ENCODE measurements at regions not wholly inside any gene's neighbourhood (a gene's known extent, or its start where the extent isn't known, plus 50 kb on each side); places are given as distances from the start of the nearest gene placed in this dataset.

DNA sequence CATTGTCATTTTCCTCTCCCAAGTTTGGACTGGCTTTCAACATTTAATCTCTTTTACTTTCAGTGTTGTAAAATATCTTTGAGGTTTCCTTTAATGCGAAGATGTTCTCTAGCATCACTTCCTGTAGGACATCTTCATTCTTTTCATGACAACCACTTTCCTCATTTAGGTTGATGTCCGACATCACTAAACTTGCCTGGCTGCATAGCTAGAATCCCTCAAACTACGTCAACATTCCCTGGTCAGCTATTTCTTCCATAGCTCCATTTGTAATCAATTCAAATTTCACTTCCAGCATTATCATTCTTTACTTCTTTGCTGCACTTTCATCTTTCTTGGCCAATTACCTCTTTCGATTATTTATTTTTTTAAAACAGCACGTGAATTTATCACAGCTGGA lies 198.6 kb upstream of the EMCN start:
- no peak for DNase-seq
- peaks cover 2% of the 10 kb centered on the region for H3K9me3 Mint-ChIP-seq
- no peaks in the 10 kb centered on the region for H3K36me3 Mint-ChIP-seq
- peaks cover 14% of the 10 kb centered on the region for H3K27me3 Mint-ChIP-seq
- H3K4me3 Mint-ChIP-seq = no peak overlapping the region
- H3K4me1 Mint-ChIP-seq = no peaks in the 10 kb centered on the region
- no peak overlapping the region for H3K27ac Mint-ChIP-seq

DNA sequence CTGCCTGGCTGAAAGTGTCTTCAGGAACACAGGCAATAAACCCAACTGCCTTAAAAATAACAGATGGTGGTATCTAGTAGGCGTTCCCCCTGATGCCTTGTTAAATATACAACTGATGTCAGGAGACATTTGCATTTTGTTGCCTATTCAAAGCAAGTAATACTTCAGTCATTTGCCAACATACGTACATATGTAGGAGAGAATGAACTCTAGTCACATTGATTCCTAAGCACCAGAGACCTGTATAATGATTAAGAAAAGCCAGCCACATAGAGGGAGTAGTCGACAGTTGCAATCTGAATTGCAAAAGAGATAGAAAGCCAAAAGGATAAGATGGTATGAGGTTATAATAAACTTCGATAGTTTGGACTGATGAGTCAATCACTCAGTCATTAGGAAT lies 191.0 kb upstream of the EMCN start:
- Mint-ChIP-seq H3K4me3 (no peak overlapping the region), H3K4me1 (no peaks in the 10 kb centered on the region), H3K27me3 (peaks cover 4% of the 10 kb centered on the region), H3K9me3 (no peaks in the 10 kb centered on the region), H3K27ac (no peak overlapping the region), H3K36me3 (no peaks in the 10 kb centered on the region)
- no peak for DNase-seq

DNA sequence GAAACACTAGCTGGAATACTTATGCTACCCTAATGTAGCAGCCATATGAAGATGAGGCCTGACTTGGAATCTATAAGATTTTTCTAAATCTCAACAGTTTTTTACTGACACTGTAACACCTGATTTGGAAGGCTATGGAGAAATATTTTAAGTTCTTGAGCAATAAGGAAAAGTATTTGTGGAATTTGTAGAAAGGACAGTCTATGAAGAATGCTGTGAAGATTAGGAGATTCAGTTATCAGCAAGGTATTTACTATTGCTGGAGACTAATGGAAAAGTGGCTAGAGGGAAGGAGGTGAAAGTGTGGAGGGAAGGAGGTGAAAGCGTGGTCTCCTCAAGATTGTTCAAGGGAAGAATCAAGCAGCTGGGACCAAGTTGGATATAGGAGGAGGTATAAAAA lies 190.0 kb upstream of the EMCN start:
- H3K4me1 Mint-ChIP-seq = no peaks in the 10 kb centered on the region
- DNase-seq = no peak
- no peak overlapping the region for H3K27ac Mint-ChIP-seq
- H3K4me3 Mint-ChIP-seq = no peak overlapping the region
- peaks cover 4% of the 10 kb centered on the region for H3K27me3 Mint-ChIP-seq
- H3K9me3 Mint-ChIP-seq = no peaks in the 10 kb centered on the region
- H3K36me3 Mint-ChIP-seq = no peaks in the 10 kb centered on the region

DNA sequence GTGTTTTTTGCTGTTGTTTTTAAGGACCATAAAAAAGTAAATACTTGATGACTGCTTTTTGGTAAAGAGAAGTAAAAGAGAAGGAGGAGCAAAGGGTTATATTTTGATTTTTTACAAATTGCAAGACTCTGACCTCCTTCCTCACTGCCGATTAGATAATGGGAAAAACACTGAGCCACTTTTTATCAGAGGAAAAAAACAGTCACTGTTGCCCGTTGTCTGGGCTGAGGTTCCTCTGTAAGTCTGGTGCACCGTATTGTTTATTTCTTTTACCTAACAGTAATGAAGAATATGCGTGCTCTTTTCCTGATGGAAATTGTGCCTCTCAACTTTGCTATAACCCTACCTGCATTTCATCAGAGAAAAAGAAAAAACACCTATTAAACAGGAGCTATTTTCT lies 178.7 kb upstream of the EMCN start:
- DNase-seq = no peak
- Mint-ChIP-seq H3K36me3 (no peaks in the 10 kb centered on the region), H3K27ac (no peak overlapping the region), H3K27me3 (peaks cover 5% of the 10 kb centered on the region), H3K4me1 (no peaks in the 10 kb centered on the region), H3K4me3 (no peak overlapping the region), H3K9me3 (no peaks in the 10 kb centered on the region)

DNA sequence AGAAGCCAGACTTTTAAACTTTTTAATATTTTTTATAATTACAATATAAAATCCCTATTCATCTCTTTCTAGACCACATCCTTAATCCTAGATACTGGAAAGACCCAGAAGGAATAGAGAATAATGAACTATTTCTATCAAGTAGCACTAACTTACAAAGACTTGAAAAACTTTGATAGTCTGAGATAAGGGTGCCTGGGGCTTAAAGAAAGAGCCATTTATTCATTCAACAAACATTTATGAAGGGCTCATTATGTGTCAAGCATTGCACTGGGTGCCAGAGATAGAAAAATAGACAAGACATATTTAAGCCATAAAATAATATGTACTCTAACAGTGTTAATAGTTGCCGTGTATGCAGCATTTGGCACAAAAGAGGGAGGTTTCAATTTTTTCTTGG lies 178.0 kb upstream of the EMCN start:
- Mint-ChIP-seq H3K27me3 (peaks cover 5% of the 10 kb centered on the region), H3K4me1 (no peaks in the 10 kb centered on the region), H3K36me3 (no peaks in the 10 kb centered on the region), H3K27ac (no peak overlapping the region), H3K4me3 (no peak overlapping the region), H3K9me3 (no peaks in the 10 kb centered on the region)
- no peak for DNase-seq

DNA sequence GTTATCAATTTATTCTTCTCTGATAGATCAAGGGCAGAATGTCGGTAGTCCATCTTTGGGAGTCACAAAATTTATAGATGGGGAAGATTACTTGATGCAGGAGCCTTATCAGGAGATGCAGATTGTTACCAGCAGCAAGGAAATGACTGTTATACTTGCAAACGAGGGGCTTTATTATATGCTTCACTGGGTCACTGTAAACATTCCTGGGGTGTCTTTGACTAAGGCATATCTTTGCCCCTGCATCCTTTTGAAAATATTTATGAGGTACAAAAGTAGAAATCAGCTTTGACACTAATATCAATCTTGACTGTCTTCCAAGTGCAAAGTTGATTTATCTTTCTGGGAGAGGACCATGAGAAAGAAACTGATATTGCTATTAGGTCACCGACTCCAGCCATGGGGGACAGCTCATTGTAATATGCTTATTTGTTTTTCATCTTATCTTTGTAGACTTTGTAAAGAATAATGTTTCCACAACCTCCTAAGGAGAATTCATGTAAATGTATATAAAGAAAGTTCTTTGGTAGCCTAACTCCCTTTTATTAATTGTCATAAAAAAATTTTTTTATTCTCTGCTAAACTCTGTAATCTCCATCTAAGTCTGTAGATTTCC lies 177.3 kb upstream of the EMCN start:
- no peaks in the 10 kb centered on the region for H3K9me3 Mint-ChIP-seq
- H3K27ac Mint-ChIP-seq = no peak overlapping the region
- no peaks in the 10 kb centered on the region for H3K36me3 Mint-ChIP-seq
- H3K27me3 Mint-ChIP-seq = peaks cover 5% of the 10 kb centered on the region
- no peak for DNase-seq
- H3K4me1 Mint-ChIP-seq = no peaks in the 10 kb centered on the region
- H3K4me3 Mint-ChIP-seq = no peak overlapping the region

DNA sequence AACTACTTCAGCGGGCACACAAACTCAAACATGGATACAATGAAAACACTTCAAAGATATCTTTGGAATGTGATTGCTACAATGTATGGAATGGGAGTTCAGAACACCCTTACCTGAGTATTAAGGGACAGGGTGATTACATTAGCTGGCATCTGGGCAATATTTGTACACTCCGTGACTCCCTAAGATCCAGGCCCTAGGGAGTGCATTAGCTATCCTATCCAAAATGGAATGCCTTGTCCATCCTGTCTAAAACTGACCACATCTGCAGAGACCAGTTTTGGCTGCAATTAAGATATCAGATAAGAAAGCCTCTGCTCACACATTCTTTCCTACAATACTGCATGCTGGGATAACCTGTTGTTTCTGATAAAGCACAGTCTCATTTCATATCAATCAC lies 176.6 kb upstream of the EMCN start:
- no peak for DNase-seq
- H3K9me3 Mint-ChIP-seq = no peaks in the 10 kb centered on the region
- peaks cover 5% of the 10 kb centered on the region for H3K27me3 Mint-ChIP-seq
- H3K4me1 Mint-ChIP-seq = no peaks in the 10 kb centered on the region
- no peak overlapping the region for H3K27ac Mint-ChIP-seq
- no peaks in the 10 kb centered on the region for H3K36me3 Mint-ChIP-seq
- no peak overlapping the region for H3K4me3 Mint-ChIP-seq

DNA sequence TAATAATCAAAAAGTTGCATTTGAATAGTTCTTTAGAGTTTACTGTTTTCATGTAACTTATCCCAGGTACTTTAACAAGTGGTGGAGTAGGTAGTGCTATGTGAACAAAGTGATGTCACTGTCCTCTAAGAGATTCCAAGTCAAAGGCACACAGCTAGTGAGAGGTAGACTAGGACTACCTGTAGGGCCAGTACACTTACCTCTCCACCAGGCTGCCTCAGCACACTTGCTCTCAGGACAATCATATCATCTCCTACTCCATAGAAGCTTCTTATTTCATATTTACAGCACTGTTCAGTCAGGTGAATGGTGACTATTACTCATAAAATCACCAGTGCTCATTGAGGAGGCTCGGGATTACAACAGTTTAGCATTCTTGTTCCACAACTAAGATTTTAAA lies 173.0 kb upstream of the EMCN start:
- Mint-ChIP-seq H3K27me3 (peaks cover 9% of the 10 kb centered on the region), H3K4me1 (no peaks in the 10 kb centered on the region), H3K36me3 (no peaks in the 10 kb centered on the region), H3K4me3 (no peak overlapping the region), H3K9me3 (no peaks in the 10 kb centered on the region), H3K27ac (no peak overlapping the region)
- DNase-seq = no peak

DNA sequence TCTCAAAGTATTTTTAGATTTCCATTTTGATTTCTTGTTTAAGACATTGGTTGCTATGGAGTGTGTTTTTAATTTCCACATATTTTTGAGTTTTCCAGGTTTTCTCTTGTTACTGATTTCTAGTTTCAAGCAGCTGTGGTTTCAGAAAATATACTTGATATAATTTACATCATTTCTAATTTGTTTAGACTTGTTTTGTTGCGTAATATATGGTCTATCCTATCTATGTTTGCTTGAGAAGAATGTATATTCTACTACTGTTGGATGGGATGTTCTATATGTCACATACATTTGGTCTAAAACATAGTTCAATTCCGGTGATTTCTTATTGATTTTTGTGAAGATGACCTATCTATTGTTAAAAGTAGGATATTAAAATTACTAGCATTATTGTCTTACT lies 170.5 kb upstream of the EMCN start:
- Mint-ChIP-seq H3K27me3 (peaks cover 9% of the 10 kb centered on the region), H3K27ac (no peak overlapping the region), H3K4me1 (no peaks in the 10 kb centered on the region), H3K36me3 (no peaks in the 10 kb centered on the region), H3K9me3 (no peaks in the 10 kb centered on the region), H3K4me3 (no peak overlapping the region)
- DNase-seq = no peak

DNA sequence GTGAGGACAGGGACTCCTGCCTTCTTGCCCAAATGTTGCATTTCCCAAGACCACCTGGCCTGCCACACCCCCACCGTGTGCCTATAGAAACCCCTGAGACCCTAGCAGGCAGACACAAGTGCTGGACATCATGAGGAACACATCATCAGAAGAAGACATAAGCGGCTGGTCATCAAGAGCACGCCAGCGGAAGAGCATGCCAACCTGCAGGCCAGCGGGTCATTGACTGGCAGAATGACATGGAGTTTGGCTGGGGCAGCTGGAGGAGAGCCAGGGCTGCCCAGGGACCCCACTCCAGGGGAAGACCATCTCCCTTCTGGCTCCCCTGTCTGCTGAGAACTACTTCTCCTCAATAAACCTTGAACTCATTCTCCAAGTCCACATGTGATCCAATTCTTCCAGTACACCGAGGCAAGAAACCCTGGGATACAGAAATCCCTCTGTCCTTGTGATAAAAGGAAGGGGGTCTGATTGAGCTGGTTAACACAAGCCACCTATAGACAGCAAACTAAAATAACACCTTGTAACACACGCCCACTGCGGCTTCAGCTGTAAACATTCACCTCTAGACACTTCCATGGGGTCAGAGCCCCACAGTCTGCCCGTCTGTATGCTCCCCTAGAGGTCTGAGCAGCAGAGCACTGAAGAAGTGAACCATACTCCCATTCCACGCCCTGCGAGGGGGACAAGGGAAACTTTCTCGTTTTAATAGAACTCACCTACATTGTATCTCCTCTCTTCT lies 164.8 kb upstream of the EMCN start:
- Mint-ChIP-seq H3K9me3 (peaks cover 2% of the 10 kb centered on the region), H3K27ac (no peak overlapping the region)

DNA sequence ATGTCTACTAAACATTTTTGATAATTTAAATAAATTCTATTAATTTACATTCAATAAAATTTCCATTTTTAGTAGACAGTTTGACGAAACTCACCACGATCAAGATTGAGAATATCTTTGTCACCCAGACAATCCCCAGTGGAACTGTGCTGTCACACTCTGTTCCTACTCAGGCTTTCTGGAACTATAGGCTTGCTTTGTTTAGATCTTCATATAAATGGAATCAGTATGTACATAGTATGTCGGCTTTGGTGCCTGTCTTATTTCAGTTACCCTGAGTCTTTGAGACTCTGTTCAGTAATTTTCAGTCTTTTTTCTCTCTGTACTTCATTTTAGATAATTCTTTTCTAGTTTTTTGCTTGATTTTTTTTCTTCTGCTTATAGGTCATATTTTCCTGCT lies 163.5 kb upstream of the EMCN start:
- H3K27ac Mint-ChIP-seq = no peak overlapping the region
- peaks cover 2% of the 10 kb centered on the region for H3K9me3 Mint-ChIP-seq
- H3K4me3 Mint-ChIP-seq = no peak overlapping the region
- DNase-seq = no peak
- no peaks in the 10 kb centered on the region for H3K4me1 Mint-ChIP-seq
- no peaks in the 10 kb centered on the region for H3K36me3 Mint-ChIP-seq
- H3K27me3 Mint-ChIP-seq = peaks cover 16% of the 10 kb centered on the region

More for the DNA sequence above, 164.8 kb upstream of the EMCN start:
- no peaks in the 10 kb centered on the region for H3K4me1 Mint-ChIP-seq
- DNase-seq = no peak
- H3K27me3 Mint-ChIP-seq = peaks cover 16% of the 10 kb centered on the region
- no peak overlapping the region for H3K4me3 Mint-ChIP-seq
- no peaks in the 10 kb centered on the region for H3K36me3 Mint-ChIP-seq

DNA sequence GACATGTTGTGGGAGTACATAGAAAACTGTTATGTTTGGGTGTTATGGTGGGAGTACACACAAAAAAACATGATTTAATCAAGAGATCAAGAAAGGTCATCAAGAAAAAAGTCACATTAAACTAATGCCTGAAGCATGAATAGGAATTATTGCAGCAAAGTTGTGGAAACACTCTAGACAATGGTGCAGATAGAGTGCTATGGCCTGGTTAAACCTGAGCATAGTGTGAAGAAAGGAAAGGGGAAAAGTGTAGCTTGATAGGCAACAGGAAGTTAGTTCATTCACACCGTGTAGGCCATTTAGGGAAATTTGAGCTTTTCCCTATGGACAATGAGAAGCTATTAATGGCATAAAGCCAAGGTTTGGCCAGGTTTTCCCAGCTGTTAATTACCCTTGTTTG lies 162.1 kb upstream of the EMCN start:
- no peaks in the 10 kb centered on the region for H3K4me1 Mint-ChIP-seq
- peaks cover 16% of the 10 kb centered on the region for H3K27me3 Mint-ChIP-seq
- H3K36me3 Mint-ChIP-seq = no peaks in the 10 kb centered on the region
- DNase-seq = no peak
- no peak overlapping the region for H3K27ac Mint-ChIP-seq
- H3K9me3 Mint-ChIP-seq = peaks cover 2% of the 10 kb centered on the region
- no peak overlapping the region for H3K4me3 Mint-ChIP-seq

DNA sequence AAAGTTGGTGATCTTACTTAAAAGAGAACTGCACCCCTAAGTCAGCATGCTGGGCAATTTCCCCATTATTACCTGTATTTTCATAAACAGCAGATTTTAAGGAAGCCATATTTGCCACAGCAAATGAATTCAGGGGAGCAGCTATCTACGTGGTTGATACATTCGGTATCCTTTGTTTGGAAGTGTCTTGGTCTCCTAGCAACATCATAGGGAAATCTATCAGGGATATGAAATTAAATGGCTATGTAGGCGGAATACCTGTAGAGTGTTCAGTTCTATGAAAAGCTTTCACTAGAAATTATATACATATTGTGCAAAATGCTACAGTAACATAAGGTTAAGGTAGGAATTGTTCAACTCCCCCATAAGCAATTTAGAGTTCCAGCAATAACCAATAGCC lies 157.2 kb upstream of the EMCN start:
- Mint-ChIP-seq H3K9me3 (no peaks in the 10 kb centered on the region), H3K27me3 (peaks cover 6% of the 10 kb centered on the region), H3K36me3 (no peaks in the 10 kb centered on the region), H3K4me3 (no peak overlapping the region), H3K27ac (no peak overlapping the region), H3K4me1 (no peaks in the 10 kb centered on the region)
- DNase-seq = no peak

DNA sequence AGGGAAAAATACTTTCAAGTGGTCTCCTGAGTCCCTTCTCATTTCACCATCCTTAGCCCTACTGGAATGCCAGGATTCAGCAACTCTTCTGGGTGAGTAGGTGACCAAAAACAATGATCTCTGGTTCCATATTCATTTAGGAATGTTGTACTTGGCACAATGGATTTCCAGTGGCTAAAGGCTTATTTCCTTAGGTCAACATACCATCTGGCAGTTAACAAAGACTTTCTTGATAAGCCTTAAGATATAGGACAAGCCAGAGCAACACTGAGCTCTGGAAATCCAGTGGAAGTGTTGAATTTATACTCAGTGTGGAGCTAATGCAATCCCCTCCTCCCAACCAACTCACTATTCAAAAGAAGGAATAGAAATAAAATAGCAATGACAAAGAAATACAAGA lies 139.4 kb upstream of the EMCN start:
- Mint-ChIP-seq H3K27me3 (no peaks in the 10 kb centered on the region), H3K9me3 (no peaks in the 10 kb centered on the region)

DNA sequence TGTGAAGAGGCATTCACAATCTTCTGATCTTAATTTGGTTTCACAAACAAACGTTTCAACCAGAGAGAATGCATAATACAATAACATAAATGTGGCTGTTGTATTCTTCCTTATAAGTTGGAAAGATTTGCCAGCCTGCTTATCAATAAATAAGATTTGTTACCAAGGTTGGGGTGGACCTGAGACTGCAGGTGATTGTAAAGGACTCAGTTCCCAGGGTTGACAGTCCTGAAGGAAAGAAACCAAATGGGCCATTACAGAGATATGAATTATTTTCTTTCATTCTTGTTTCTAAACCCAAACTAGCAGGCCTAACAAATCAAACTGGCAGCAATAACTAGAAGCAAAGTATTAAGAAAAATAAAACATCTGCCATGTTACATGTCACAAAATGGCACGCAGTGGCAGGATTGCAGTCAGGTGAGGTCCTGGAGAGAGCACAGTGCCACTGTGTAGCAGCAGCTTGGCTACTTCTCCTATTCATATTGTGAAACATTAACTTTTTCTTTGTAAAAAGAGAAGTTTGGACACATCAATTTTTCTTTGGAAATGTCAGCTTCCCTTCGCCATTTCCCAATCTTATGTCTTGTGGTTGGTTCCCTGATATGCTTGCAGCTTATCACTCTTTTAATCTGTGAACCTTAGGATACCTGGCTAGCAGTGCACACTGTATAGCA lies 133.8 kb upstream of the EMCN start:
- no peaks in the 10 kb centered on the region for H3K36me3 Mint-ChIP-seq
- peaks cover 3% of the 10 kb centered on the region for H3K27me3 Mint-ChIP-seq
- no peaks in the 10 kb centered on the region for H3K4me1 Mint-ChIP-seq
- DNase-seq = no peak
- H3K27ac Mint-ChIP-seq = no peak overlapping the region
- no peak overlapping the region for H3K4me3 Mint-ChIP-seq
- no peaks in the 10 kb centered on the region for H3K9me3 Mint-ChIP-seq

More for the DNA sequence above, 139.4 kb upstream of the EMCN start:
- Mint-ChIP-seq H3K36me3 (no peaks in the 10 kb centered on the region), H3K4me3 (no peak overlapping the region), H3K27ac (no peak overlapping the region), H3K4me1 (no peaks in the 10 kb centered on the region)
- DNase-seq = no peak

DNA sequence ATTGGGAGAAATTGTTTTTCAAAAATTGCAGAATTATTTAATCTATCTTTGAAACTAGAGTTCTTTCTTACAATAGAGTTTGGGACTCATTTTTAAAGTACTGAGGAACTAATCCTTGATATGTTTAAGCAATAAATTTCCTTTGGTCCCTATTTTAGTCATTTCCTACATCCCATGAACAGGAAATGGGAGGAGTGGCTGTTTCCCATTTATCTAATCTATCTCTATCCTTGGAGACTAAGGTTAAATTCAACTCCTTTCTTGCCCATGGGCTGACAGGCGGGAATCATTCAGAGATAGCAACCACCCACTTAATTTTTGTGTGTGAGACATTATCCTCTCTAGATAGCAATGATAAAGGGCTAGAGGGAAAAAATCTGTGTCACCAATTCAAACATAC lies 131.6 kb upstream of the EMCN start:
- Mint-ChIP-seq H3K27ac (no peak overlapping the region), H3K27me3 (peaks cover 3% of the 10 kb centered on the region), H3K4me3 (no peak overlapping the region), H3K36me3 (no peaks in the 10 kb centered on the region), H3K9me3 (no peaks in the 10 kb centered on the region), H3K4me1 (no peaks in the 10 kb centered on the region)
- DNase-seq = no peak
